BLaER1 (cell line): ENCODE measurements at regions not wholly inside any gene's neighbourhood (a gene's known extent, or its start where the extent isn't known, plus 50 kb on each side); places are given as distances from the start of the nearest gene placed in this dataset.

Source experiments
- H3K27ac ChIP-seq: shearing (Covaris generic); formaldehyde crosslinking; 2 replicates; pipeline ENCODE4 v1.8.1; 2022
- H3K27me3 ChIP-seq: shearing (Covaris generic); formaldehyde crosslinking; 2 replicates; pipeline ENCODE4 v1.8.1; 2022
- H3K36me3 ChIP-seq: shearing (Covaris generic); formaldehyde crosslinking; 2 replicates; pipeline ENCODE4 v1.8.1; 2022
- H3K4me1 ChIP-seq: shearing (Covaris generic); formaldehyde crosslinking; 2 replicates; pipeline ENCODE4 v1.8.1; 2022
- H3K4me2 ChIP-seq: shearing (Covaris generic); formaldehyde crosslinking; 2 replicates; pipeline ENCODE4 v1.8.1; 2022
- H3K4me3 ChIP-seq: shearing (Covaris generic); formaldehyde crosslinking; 2 replicates; pipeline ENCODE4 v1.8.1; 2022
- H3K9ac ChIP-seq: shearing (Covaris generic); formaldehyde crosslinking; 2 replicates; pipeline ENCODE4 v1.8.1; 2022
- H3K9me3 ChIP-seq: shearing (Covaris generic); formaldehyde crosslinking; 2 replicates; pipeline ENCODE4 v1.8.1; 2022
- H4K20me1 ChIP-seq: shearing (Covaris generic); formaldehyde crosslinking; 2 replicates; pipeline ENCODE4 v1.8.1; 2022
- Cebpa-rat ChIP-seq: shearing (Covaris generic); IDR thresholded peaks from 2 replicates; pipeline ENCODE4 v1.8.1; 2022

GRCh38 chr21:45348591-45349327 lies 56.2 kb upstream of the COL18A1 start:
- H3K27ac ChIP-seq: no peak overlapping the region
- no peak for TF ChIP-seq Cebpa-rat
- no peaks in the 10 kb centered on the region for H4K20me1 ChIP-seq
- peaks cover 67% of the 10 kb centered on the region for H3K4me1 ChIP-seq
- peak overlapping the region; percentile 62; the same call in 1 of the 2 replicates for H3K4me2 ChIP-seq
- no peaks in the 10 kb centered on the region for H3K9me3 ChIP-seq
- no peak overlapping the region for H3K4me3 ChIP-seq
- H3K36me3 ChIP-seq: no peaks in the 10 kb centered on the region
- peaks cover 11% of the 10 kb centered on the region; the same call in 1 of the 2 replicates for H3K27me3 ChIP-seq
- no peak overlapping the region for H3K9ac ChIP-seq

- Histone ChIP-seq H3K4me3 (no peak overlapping the region), H3K27ac (no peak overlapping the region), H3K9ac (no peak overlapping the region), H4K20me1 (no peaks in the 10 kb centered on the region), H3K9me3 (no peaks in the 10 kb centered on the region), H3K4me2 (no peak overlapping the region), H3K36me3 (no peaks in the 10 kb centered on the region), H3K4me1 (peaks cover 83% of the 10 kb centered on the region), H3K27me3 (peaks cover 11% of the 10 kb centered on the region; the same call in 1 of the 2 replicates)
- TF ChIP-seq Cebpa-rat: no peak
Measured at GRCh38 chr21:45350206-45350854, 54.6 kb upstream of the COL18A1 start.

GRCh38 chr21:45351061-45351460 lies 53.9 kb upstream of the COL18A1 start:
- Histone ChIP-seq H3K4me1 (peaks cover 90% of the 10 kb centered on the region), H3K4me3 (no peak overlapping the region), H3K4me2 (peak overlapping the region; percentile 53), H3K9ac (no peak overlapping the region), H3K27ac (peak overlapping the region; percentile 33; the same call in 1 of the 2 replicates), H4K20me1 (no peaks in the 10 kb centered on the region), H3K36me3 (no peaks in the 10 kb centered on the region), H3K9me3 (no peaks in the 10 kb centered on the region), H3K27me3 (peaks cover 11% of the 10 kb centered on the region; the same call in 1 of the 2 replicates)
- no peak for TF ChIP-seq Cebpa-rat

- Histone ChIP-seq H3K27ac (peak overlapping the region; percentile 33), H3K4me3 (no peak overlapping the region), H3K9me3 (no peaks in the 10 kb centered on the region), H3K4me2 (peak overlapping the region; percentile 53), H3K9ac (no peak overlapping the region), H4K20me1 (no peaks in the 10 kb centered on the region), H3K4me1 (peaks cover 96% of the 10 kb centered on the region), H3K36me3 (no peaks in the 10 kb centered on the region), H3K27me3 (peaks cover 11% of the 10 kb centered on the region; the same call in 1 of the 2 replicates)
- no peak for TF ChIP-seq Cebpa-rat
Measured at GRCh38 chr21:45351526-45352275, 53.3 kb upstream of the COL18A1 start.

- peaks cover 4% of the 10 kb centered on the region; the same call in 1 of the 2 replicates for H3K27me3 ChIP-seq
- peak overlapping the region; percentile 13; the same call in 1 of the 2 replicates for H3K27ac ChIP-seq
- no peaks in the 10 kb centered on the region for H3K9me3 ChIP-seq
- TF ChIP-seq Cebpa-rat: no peak
- H3K9ac ChIP-seq: 0 out of 2 replicates have a peak overlapping the region, but pooled peaks have one; percentile 29
- peaks cover 99% of the 10 kb centered on the region for H3K4me1 ChIP-seq
- H3K4me3 ChIP-seq: no peak overlapping the region
- peak overlapping the region; percentile 39 for H3K4me2 ChIP-seq
- H4K20me1 ChIP-seq: no peaks in the 10 kb centered on the region
- H3K36me3 ChIP-seq: no peaks in the 10 kb centered on the region
Measured at GRCh38 chr21:45352621-45353139, 52.3 kb upstream of the COL18A1 start.

- Histone ChIP-seq H3K4me1 (peaks cover 99% of the 10 kb centered on the region), H3K4me3 (no peak overlapping the region), H3K4me2 (peak overlapping the region; percentile 39; the same call in 1 of the 2 replicates), H3K9me3 (no peaks in the 10 kb centered on the region), H4K20me1 (no peaks in the 10 kb centered on the region), H3K27me3 (no peaks in the 10 kb centered on the region), H3K36me3 (no peaks in the 10 kb centered on the region), H3K9ac (0 out of 2 replicates have a peak overlapping the region, but pooled peaks have one; percentile 29), H3K27ac (no peak overlapping the region)
- no peak for TF ChIP-seq Cebpa-rat
Measured at GRCh38 chr21:45353200-45353599, 51.8 kb upstream of the COL18A1 start.

- Histone ChIP-seq H3K27ac (peak overlapping the region; percentile 58), H3K4me2 (peak overlapping the region; percentile 83), H3K4me3 (no peak overlapping the region), H3K9me3 (no peaks in the 10 kb centered on the region), H3K36me3 (no peaks in the 10 kb centered on the region), H3K9ac (no peak overlapping the region), H3K27me3 (no peaks in the 10 kb centered on the region), H3K4me1 (peaks cover 99% of the 10 kb centered on the region), H4K20me1 (no peaks in the 10 kb centered on the region)
- TF ChIP-seq Cebpa-rat: no peak
Measured at GRCh38 chr21:45354970-45355369, 50.0 kb upstream of the COL18A1 start.
